ENCODE measurements at regions not wholly inside any gene's neighbourhood (a gene's known extent, or its start where the extent isn't known, plus 50 kb on each side); places are given as distances from the start of the nearest gene placed in this dataset.

DNA sequence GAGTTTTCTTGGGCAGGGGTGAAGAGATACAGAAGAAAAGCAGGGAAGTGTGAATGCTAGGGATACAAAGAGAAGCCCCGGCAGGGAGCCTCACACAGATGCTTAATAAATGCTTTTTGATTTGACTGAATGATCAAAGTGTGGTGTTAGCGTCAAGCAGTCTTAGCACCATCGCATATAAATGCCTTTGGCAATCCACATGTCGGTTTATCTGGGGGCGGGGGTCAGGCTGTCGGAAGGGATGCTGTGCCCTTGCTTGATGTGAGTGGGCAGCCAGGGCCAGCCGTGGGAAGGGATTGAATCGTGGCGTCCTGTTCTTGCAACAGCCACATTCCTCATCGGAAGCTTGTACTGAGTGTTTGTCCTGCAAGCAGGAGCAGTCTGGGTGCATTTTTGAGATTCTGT is 173.1 kb downstream of the LACC1 start:
- TF ChIP-seq GATA3 (IDR thresholded peaks at IDR 0.05; ENCODE audit: low read depth, low read length): no peak
- TF ChIP-seq GATA2 (IDR thresholded peaks at IDR 0.05; ENCODE audit: low read depth, low read length): no peak

DNA sequence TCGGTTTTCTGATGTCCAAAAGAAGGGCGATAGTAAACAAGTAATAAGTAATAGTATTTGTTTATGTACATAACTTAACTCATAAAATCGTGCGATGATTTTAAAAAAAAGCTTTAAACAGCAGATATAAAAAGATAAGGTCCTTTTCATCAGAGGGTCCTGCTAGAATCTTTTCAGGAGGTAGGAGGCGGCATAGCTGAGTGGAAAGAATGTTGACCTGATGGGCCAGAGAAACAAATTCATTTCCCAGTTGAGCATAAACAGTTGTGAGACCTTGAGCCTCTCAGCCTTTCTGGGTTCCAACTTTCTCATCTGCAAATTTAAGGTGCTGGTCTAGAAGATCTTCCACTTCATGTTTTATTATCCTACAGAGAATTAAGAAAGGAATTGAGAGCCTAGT is 173.5 kb downstream of the LACC1 start:
- TF ChIP-seq GATA3 (IDR thresholded peaks at IDR 0.05; ENCODE audit: low read depth, low read length) (no peak), GATA2 (IDR thresholded peaks at IDR 0.05; ENCODE audit: low read depth, low read length) (no peak)

DNA sequence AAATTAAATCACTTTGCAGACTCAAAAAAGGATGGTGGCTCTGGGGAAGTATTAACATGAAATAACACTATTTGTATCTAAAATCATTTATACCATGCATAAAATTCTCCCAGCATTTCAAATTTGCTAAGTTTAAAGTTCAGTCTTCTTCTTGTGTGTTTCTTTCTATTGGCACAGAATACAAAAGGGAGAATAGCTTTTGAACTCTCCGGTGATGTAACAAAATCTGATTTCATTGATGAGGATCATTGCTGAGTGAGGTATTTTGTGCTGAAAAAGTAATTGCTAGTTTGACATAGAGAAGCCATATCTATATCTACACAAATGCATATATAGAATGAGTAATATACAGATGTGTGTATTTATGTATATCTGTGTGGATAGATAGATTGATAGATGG is 174.8 kb downstream of the LACC1 start:
- TF ChIP-seq GATA2 (IDR thresholded peaks at IDR 0.05; ENCODE audit: low read depth, low read length) (no peak), GATA3 (IDR thresholded peaks at IDR 0.05; ENCODE audit: low read depth, low read length) (no peak)

DNA sequence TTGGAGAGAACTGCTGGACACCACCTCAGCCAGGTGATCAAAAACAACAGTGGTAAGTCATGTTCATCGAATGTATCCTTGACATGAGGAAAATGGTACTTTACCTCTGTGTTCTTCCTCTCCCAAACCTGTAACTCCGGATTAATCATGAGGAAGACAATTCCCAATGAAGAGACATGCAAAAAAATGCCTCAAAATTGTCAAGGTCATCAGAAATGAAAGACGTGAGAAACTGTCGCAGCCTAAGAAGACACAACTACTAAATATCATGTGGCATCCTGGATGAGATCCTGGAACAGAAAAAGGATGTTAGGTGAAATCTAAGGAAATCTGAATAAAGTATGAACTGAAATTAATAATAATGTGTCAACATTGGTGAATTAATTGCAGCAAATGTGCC is 178.4 kb downstream of the LACC1 start:
- no peak for TF ChIP-seq GATA3 (IDR thresholded peaks at IDR 0.05; ENCODE audit: low read depth, low read length)
- no peak for TF ChIP-seq GATA2 (IDR thresholded peaks at IDR 0.05; ENCODE audit: low read depth, low read length)

DNA sequence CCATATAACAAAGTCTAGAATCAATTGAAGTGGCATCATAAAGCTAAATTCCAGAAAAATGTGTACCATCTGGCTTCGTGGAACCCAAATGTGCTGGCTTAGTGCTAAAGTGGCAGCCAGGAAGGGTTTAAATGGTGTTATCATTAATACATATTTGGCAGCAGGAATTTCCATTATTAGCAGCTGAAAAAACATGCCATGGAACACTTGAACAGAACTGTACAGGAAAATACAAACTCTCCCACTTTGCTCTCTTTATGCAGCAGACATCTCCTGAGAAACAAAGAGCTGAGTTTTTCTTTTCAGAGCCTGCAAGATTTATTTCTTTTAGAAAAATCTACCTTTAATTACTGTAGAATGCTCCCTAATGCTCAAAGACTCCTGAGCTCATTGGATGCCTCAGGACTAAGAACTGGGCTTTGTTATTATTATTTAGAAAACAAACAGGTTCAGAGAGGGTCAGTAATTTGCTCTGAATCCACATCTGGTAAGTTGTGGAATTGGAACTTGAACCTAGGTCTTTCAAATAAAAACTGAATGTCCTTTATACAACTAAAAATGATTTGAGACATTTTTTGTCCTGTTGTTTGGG is 179.0 kb downstream of the LACC1 start:
- TF ChIP-seq GATA2 (IDR thresholded peaks at IDR 0.05; ENCODE audit: low read depth, low read length) (no peak), GATA3 (IDR thresholded peaks at IDR 0.05; ENCODE audit: low read depth, low read length) (no peak)

DNA sequence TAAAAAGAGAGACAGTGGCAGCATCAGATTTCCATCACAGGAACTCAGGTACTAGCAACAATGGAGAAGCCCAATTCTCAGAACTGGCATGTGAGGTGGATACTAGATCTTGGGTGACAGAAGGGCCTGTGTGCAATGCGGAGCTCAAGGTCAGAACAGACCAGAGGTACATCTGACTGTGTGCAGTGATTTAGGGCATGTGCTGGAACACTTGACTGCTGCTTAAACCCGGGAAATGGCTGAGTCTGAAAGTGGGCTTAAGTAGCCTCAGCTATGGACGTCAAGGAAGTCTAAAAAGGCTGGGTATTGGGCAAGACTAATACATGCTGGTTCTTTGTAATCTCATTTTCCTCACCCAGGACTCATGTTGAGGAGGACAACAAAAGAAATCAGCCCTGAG is 182.2 kb downstream of the LACC1 start:
- TF ChIP-seq GATA2 (IDR thresholded peaks at IDR 0.05; ENCODE audit: low read depth, low read length) (no peak), GATA3 (IDR thresholded peaks at IDR 0.05; ENCODE audit: low read depth, low read length) (no peak)

DNA sequence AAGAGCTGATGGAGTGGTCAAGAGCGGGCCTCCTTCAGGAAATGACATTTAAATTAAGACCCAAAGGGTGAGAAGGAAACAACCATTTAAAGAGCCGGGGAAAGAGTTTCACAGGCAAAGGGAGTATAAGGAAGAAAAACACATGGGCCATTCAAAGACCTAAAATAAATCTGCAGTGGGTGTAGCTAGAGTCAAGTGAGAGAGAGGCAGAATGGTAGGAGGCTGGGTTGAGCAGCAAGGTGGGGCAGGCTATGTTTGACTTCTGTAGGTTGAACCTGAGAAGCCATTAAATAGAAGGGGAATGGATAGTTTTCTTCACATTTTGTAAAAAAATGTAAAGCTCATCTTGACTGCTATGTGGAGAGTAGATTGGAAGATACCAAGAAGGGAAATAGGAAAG is 183.8 kb downstream of the LACC1 start:
- TF ChIP-seq GATA3 (IDR thresholded peaks at IDR 0.05; ENCODE audit: low read depth, low read length): no peak
- TF ChIP-seq GATA2 (IDR thresholded peaks at IDR 0.05; ENCODE audit: low read depth, low read length): no peak

DNA sequence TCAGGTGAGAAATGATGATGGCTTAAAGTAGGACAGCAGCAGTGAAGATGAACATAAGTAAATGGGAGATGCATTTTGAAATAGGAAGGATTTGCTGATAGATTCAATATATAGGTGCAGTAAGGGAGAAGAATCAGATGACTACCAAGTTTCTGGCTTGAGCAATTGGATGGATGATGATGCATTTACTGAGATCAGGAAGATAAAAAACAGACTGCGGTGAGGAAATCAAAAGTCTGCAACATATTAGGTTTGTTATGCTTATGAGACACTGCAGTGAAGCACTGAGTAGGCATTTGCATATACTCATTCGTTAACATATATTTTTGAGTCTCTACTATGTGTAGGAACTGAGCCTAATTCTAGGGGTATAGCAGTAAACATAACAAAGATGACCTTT is 184.2 kb downstream of the LACC1 start:
- no peak for TF ChIP-seq GATA2 (IDR thresholded peaks at IDR 0.05; ENCODE audit: low read depth, low read length)
- no peak for TF ChIP-seq GATA3 (IDR thresholded peaks at IDR 0.05; ENCODE audit: low read depth, low read length)

DNA sequence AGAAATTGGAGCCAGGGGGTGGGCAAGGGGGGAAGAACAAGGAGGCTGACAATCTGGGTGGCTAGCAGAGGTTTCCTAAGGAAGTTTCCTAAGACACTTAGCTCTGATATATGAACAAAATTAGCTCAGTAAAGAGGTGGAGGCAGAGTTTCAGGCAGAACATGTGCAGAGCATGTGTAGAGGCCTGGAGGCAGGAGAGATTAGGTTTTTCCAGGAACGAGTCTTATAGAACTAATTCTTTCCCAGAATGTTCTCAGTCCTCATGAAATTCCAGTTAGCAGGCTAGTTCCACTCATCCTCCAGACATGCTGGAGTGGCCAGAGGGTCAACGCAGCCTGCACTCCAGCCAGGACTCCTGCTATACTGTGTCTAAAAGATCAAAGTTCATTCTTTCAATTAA is 184.7 kb downstream of the LACC1 start:
- TF ChIP-seq GATA3 (IDR thresholded peaks at IDR 0.05; ENCODE audit: low read depth, low read length) (no peak), GATA2 (IDR thresholded peaks at IDR 0.05; ENCODE audit: low read depth, low read length) (no peak)

DNA sequence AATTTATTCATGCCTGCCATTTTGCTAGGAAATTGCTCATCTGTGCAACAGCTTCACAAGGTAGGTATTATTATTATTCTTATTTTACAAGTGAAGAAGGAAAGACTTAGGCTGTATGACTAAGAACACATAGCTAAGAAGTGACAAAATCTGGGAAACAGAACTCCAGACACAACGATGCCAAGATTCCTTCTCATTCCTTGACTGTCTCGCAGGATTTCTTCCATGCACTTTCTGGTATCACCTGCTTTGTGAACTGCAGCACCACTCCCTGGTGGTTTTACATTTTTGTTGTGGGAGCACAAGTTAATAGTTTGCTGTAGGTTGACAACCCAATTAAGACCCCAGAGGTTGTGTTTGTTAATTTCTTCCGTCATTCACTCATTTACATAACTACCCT is 188.5 kb downstream of the LACC1 start:
- TF ChIP-seq GATA2 (IDR thresholded peaks at IDR 0.05; ENCODE audit: low read depth, low read length) (no peak), GATA3 (IDR thresholded peaks at IDR 0.05; ENCODE audit: low read depth, low read length) (no peak)

DNA sequence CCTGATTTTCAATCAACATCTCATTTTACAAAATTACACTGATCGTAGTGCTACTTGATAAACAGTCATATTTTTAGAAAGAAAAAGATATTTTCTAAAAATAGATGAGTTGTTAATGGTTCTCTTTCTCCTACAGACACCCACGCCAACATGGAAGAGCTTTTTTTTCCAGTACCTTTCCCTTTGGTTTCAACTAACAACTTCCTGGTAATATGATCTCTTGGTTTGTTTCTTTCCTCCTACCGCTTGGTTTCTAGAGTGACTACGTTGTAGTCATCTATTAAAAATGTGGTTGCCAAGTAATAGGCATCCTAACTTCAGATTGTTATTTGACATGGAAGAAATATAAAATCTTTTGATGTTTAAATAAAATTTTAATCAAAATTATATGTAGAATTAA is 189.0 kb downstream of the LACC1 start:
- TF ChIP-seq GATA3 (IDR thresholded peaks at IDR 0.05; ENCODE audit: low read depth, low read length) (no peak), GATA2 (IDR thresholded peaks at IDR 0.05; ENCODE audit: low read depth, low read length) (no peak)

DNA sequence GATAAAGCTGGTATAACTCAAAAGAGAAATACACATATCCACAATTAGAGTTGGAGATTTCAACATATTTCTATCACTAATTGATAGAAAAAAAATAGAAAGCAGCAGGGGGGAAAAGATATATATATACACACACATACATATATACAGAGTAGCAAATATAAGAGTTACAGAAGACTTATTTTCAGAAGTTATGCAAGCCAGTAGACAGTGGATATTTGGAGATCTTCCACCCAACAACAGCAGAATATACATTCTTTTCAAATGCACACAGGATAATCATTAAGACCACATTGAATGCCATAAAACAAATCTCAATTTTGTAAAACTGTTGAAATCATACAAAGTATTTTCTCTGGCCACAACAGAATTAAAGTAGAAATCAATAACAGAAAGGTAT is 192.8 kb downstream of the LACC1 start:
- no peak for TF ChIP-seq GATA2 (IDR thresholded peaks at IDR 0.05; ENCODE audit: low read depth, low read length)
- TF ChIP-seq GATA3 (IDR thresholded peaks at IDR 0.05; ENCODE audit: low read depth, low read length): no peak

DNA sequence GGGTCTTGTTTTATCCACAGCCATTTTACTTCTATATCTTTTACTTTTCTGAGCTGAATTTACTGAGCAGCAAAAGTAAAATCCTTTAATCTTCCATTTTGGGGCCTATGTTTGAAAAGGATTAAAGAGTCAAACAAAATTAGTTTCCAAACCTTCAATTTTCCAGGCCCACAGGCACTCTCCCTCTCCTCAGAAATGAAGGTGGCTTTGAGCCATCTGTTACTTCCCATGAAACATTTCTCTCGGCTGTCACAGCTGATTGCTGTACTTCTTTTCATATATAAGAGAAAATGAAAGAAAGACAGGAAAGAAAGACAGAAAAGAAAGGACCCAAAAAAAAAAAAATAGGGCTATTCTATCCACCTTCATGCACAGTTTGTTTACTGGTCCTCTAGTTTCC is 194.9 kb downstream of the LACC1 start:
- TF ChIP-seq GATA3 (IDR thresholded peaks at IDR 0.05; ENCODE audit: low read depth, low read length) (no peak), GATA2 (IDR thresholded peaks at IDR 0.05; ENCODE audit: low read depth, low read length) (no peak)

DNA sequence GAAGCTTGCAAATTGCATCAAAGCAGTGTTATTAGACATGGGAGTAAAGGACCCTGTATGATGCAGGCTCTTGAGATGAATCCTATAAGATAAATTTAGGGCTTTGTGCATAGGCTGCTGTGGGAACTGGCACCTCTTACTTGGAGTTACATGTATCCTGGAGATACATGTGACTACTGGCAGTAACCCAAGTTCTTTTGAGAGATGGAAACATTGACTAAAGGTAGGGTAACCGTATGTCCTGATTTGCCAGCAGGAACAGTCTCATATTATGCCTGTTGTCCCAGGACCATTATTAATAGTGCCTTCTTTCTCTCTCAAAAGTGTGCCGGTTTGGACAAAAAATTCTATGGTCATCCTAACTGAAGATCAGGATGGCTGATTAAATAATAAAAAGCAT is 195.4 kb downstream of the LACC1 start:
- TF ChIP-seq GATA3 (IDR thresholded peaks at IDR 0.05; ENCODE audit: low read depth, low read length) (no peak), GATA2 (IDR thresholded peaks at IDR 0.05; ENCODE audit: low read depth, low read length) (no peak)

DNA sequence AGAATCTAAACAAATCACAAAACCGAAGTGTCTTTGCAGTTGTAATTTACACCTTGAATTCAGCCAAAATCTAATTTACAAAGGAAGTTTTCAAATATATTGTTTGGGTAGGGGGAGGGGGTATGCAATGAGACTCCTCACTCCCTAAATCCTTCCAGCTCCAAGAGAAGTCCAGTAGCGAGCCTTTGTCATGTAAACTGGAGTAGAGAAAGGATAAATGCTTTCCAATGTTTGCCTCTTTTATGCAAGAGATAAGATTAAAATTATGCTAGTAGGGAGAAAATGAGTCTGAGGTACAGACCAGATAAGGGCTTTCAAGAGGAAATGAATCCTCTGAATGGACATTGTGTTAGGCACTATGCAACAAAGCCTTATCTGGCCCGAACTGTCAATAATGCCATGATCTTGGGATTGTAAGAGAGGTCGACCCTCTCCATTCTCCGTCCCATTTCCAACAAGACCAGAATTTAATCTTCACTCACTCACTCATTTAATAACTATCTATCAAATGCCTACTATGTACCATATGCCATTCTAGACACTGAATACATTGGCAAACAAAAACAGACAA is 199.2 kb downstream of the LACC1 start:
- no peak for TF ChIP-seq GATA3 (IDR thresholded peaks at IDR 0.05; ENCODE audit: low read depth, low read length)
- TF ChIP-seq GATA2 (IDR thresholded peaks at IDR 0.05; ENCODE audit: low read depth, low read length): no peak
